Stimulated activated CD8-positive, alpha-beta memory T cell treated with anti-CD3 and anti-CD28 coated beads, Interleukin-4, amount 100 ng/mL, for 24 hours (primary cell): ENCODE measurements at regions not wholly inside any gene's neighbourhood (a gene's known extent, or its start where the extent isn't known, plus 50 kb on each side); places are given as distances from the start of the nearest gene placed in this dataset.

Source experiments
- DNase-seq: peaks from one replicate; pipeline ENCODE4 v3.0.0-alpha.2; 2020; ENCODE audit warnings: low read depth

GRCh38 chr7:41339913-41340676 is 362.8 kb downstream of the INHBA start:
- DNase-seq: no peak

- no peak for DNase-seq
Measured at GRCh38 chr7:41336981-41337380, 365.9 kb downstream of the INHBA start.

- no peak for DNase-seq
Measured at GRCh38 chr7:41336455-41336952, 366.4 kb downstream of the INHBA start.

- DNase-seq: no peak
Measured at GRCh38 chr7:41334071-41334862, 368.6 kb downstream of the INHBA start.

GRCh38 chr7:41333511-41333910 is 369.4 kb downstream of the INHBA start:
- no peak for DNase-seq

GRCh38 chr7:41331194-41331593 is 371.7 kb downstream of the INHBA start:
- no peak for DNase-seq

- no peak for DNase-seq
Measured at GRCh38 chr7:41328544-41328943, 374.3 kb downstream of the INHBA start.

- DNase-seq: no peak
Measured at GRCh38 chr7:41328131-41328530, 374.8 kb downstream of the INHBA start.

GRCh38 chr7:41326616-41327015 is 376.3 kb downstream of the INHBA start:
- no peak for DNase-seq

- DNase-seq: no peak
Measured at GRCh38 chr7:41323806-41324205, 379.1 kb downstream of the INHBA start.

GRCh38 chr7:41319581-41319980 is 383.3 kb downstream of the INHBA start:
- DNase-seq: no peak

- DNase-seq: no peak
Measured at GRCh38 chr7:41316410-41316809, 386.5 kb downstream of the INHBA start.

- DNase-seq: no peak
Measured at GRCh38 chr7:41315764-41316163, 387.1 kb downstream of the INHBA start.

GRCh38 chr7:41313171-41313570 is 389.7 kb downstream of the INHBA start:
- DNase-seq: no peak

- DNase-seq: no peak
Measured at GRCh38 chr7:41312235-41312634, 390.7 kb downstream of the INHBA start.

- DNase-seq: no peak
Measured at GRCh38 chr7:41311301-41311700, 391.6 kb downstream of the INHBA start.

GRCh38 chr7:41306486-41306885 is 396.4 kb downstream of the INHBA start:
- DNase-seq: no peak

- DNase-seq: no peak
Measured at GRCh38 chr7:41305001-41305400, 397.9 kb downstream of the INHBA start.

- no peak for DNase-seq
Measured at GRCh38 chr7:41303709-41304108, 399.2 kb downstream of the INHBA start.

GRCh38 chr7:41298409-41298808 is 404.5 kb downstream of the INHBA start:
- no peak for DNase-seq

GRCh38 chr7:41297166-41297565 is 405.7 kb downstream of the INHBA start:
- no peak for DNase-seq

GRCh38 chr7:41295455-41295815 is 407.5 kb downstream of the INHBA start:
- DNase-seq: no peak
